ENCODE measurements at regions not wholly inside any gene's neighbourhood (a gene's known extent, or its start where the extent isn't known, plus 50 kb on each side); places are given as distances from the start of the nearest gene placed in this dataset.

DNA sequence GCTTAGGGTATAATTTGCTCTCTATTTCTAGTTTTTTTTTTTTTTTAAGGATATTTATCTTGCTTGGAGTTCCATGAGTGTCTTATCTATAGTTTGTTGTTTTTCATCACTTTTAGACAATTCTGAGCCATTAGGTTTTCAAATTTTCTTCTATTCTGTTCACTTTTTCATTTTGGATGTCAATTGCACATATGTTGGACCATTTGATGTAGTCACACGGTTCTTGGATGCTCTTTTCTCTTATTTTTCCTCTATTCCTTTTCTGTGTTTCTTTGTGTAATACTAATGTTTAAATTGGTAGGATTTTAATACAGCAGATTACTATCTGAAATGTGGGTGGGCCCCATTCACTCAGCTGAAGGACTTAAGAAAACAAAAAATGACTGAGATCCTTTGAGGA, 292.6 kb downstream of the CALCRL start:
- H3K4me3 ChIP-seq (ENCODE audit: low read depth, low read length), result no peak overlapping the region
- DNase-seq (ENCODE audit: low read depth), result no peak

- peak; percentile 12 for DNase-seq (ENCODE audit: low read depth)
- no peak overlapping the region for H3K4me3 ChIP-seq (ENCODE audit: low read depth, low read length)
Observed at GRCh38 chr2:187150670-187151069, 297.4 kb downstream of the CALCRL start.

DNA sequence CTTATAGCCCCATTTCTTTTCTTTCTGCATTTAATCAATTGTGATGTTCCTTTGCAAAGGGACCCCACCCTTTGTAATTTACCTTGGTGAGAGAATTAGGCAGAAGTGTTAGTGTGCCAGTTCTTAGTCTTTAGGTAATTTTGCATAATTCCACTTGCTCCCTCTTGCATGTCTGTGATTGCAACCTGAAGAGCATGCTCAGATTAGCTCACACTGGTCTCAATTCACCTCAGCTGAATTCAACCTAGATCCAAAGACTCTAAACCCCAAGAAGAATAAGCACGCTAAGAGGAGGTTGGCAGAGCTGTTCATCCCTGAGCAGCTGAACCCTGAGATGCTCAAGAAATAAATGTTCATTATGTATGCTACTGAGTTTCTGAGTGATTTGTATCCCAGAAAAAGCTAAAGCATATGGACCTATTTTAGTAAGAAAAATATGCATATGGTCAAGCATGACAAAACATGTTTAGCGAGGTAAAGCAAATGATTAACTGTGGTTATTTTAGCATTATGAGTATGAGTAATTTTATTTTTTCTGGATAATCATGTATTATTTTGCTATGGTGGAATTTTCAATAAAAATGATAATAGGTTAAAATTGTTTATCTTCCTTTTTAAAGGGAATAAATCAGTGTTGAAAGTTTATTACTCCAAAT, 299.2 kb upstream of the ZSWIM2 start:
- no peak overlapping the region for H3K4me3 ChIP-seq (ENCODE audit: low read depth, low read length)
- no peak for DNase-seq (ENCODE audit: low read depth)

DNA sequence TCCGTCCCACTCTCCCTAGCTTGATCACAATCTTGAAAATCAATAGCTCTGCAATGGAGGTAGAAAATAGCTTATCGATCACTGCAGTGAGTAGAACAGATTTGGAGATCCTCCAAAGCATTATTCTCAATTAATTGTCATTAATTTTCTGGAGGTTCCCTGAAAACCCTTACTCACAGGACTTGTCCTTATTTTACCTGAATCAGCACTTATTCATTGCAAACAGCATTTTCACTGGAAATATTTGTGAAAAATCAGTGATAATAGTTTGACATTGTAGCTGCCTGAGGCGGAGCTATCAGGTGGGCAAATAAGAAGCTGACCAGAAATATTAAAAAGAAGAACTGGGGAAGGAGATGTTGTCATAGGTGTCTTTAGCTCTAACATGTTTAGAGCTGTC, 294.6 kb upstream of the ZSWIM2 start:
- no peak overlapping the region for H3K4me3 ChIP-seq (ENCODE audit: low read depth, low read length)
- no peak for DNase-seq (ENCODE audit: low read depth)

GRCh38 chr2:187139469-187139868, 290.5 kb upstream of the ZSWIM2 start:
- H3K4me3 ChIP-seq (ENCODE audit: low read depth, low read length), result no peak overlapping the region
- DNase-seq (ENCODE audit: low read depth), result no peak

GRCh38 chr2:187138265-187138664, 289.3 kb upstream of the ZSWIM2 start:
- DNase-seq (ENCODE audit: low read depth), result peak; percentile 1
- H3K4me3 ChIP-seq (ENCODE audit: low read depth, low read length), result no peak overlapping the region

GRCh38 chr2:187136646-187137045, 287.7 kb upstream of the ZSWIM2 start:
- no peak overlapping the region for H3K4me3 ChIP-seq (ENCODE audit: low read depth, low read length)
- DNase-seq (ENCODE audit: low read depth), result no peak

GRCh38 chr2:187134306-187134705, 285.3 kb upstream of the ZSWIM2 start:
- no peak for DNase-seq (ENCODE audit: low read depth)

DNA sequence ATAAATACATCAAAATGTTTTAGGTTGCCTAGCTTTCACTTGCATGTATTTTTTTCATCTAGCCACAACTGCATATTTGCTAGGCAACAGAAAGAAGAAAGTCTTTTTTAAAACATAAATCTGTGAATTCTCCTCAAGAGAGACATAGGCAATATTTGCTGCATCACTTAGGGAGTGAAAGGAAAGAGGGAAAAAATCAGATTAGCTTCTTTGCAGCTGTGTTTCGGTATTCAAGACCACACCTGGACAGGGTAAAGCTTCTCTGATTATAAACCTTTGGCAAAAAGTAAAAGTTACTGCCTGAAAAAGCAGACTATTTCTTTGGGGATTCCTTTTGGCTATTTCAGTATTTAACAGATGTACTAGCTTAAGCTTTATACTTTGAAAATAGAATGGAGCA, 280.9 kb upstream of the ZSWIM2 start:
- no peak overlapping the region for H3K4me3 ChIP-seq (ENCODE audit: low read depth, low read length)
- DNase-seq (ENCODE audit: low read depth), result no peak

More at GRCh38 chr2:187134306-187134705, 285.3 kb upstream of the ZSWIM2 start:
- H3K4me3 ChIP-seq (ENCODE audit: low read depth, low read length), result no peak overlapping the region

- no peak for DNase-seq (ENCODE audit: low read depth)
- no peak overlapping the region for H3K4me3 ChIP-seq (ENCODE audit: low read depth, low read length)
Observed at GRCh38 chr2:187129306-187129705, 280.3 kb upstream of the ZSWIM2 start.

GRCh38 chr2:187126247-187127005, 277.5 kb upstream of the ZSWIM2 start:
- no peak overlapping the region for H3K4me3 ChIP-seq (ENCODE audit: low read depth, low read length)
- no peak for DNase-seq (ENCODE audit: low read depth)

DNA sequence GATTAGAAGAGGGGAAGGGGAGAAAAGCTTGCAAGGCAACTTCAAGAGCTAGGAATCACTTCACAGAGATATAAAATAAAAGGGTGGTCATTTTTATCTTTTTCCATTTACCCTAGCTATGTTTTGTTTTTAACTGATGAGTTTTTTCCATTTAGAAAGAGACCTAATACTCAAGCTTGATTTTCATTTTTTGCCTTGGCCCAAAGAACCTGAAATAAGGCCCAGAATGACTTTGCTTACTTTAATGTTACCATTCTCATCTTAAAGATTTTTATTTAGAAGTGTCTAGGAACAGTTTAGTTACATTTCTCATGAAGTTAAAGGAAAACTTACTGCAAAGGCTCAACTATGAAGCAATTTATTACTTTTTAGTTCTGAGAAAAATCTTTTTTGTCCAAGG, 276.3 kb upstream of the ZSWIM2 start:
- H3K4me3 ChIP-seq (ENCODE audit: low read depth, low read length), result no peak overlapping the region
- DNase-seq (ENCODE audit: low read depth), result no peak

GRCh38 chr2:187124529-187124928, 275.6 kb upstream of the ZSWIM2 start:
- H3K4me3 ChIP-seq (ENCODE audit: low read depth, low read length), result no peak overlapping the region
- DNase-seq (ENCODE audit: low read depth), result no peak

DNA sequence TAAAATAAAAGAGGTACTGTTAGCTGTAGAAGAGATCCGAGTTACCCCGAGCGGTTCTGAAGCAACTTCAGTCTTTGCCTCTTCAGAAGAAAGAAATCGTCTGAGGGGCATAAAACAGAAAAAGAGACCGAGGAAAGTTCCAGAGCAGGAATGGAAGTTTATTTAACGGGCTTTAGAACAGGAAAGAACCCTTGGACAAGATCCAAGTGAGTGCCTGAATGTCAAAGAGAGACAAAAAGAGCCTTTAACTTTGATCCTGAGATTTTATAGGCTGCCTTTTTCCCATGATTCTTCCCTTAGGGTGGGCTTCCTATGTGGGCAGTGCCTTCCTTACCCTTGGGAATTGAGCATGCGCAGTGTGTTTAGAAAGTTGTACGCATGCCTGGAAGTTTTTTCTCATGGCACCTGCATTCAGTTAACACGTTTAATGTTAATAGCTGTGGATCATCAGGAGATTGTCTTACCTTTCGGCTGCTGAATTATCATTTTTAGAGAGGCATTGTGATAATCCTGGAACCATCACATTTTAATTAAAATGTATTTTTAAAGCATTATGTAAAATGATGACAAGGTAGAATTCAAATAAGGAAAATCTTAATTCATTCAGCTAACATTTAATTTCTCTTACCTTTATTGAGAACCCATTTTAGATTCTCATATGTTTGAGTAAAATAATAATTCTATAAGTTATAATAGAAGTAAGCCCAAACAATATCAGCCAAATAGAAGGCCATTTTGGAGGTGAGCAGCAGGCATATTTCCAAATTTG, 269.5 kb upstream of the ZSWIM2 start:
- H3K4me3 ChIP-seq (ENCODE audit: low read depth, low read length), result no peak overlapping the region
- DNase-seq (ENCODE audit: low read depth), result no peak

GRCh38 chr2:187117483-187117882, 268.5 kb upstream of the ZSWIM2 start:
- no peak for DNase-seq (ENCODE audit: low read depth)
- no peak overlapping the region for H3K4me3 ChIP-seq (ENCODE audit: low read depth, low read length)

- no peak for DNase-seq (ENCODE audit: low read depth)
- no peak overlapping the region for H3K4me3 ChIP-seq (ENCODE audit: low read depth, low read length)
Observed at GRCh38 chr2:187115627-187116026, 266.7 kb upstream of the ZSWIM2 start.

DNA sequence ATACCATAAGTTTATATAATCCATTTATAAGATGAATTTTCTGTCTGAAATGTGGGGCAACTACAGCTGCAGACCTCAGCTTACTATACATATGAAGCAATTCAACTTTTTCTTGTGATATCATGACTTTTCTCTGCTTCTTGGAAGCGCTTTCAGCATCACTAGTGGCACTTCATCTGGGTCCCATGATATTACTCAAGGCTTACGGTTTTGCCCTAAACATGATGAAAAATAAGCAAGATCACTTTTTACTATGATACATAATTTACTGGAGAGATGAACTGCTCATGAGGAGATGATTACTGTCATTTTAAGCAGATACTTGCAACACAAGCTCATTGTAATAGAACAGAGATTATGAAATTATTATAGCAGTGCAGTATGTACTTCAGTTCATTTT, 258.0 kb upstream of the ZSWIM2 start:
- H3K4me3 ChIP-seq (ENCODE audit: low read depth, low read length), result no peak overlapping the region
- no peak for DNase-seq (ENCODE audit: low read depth)

DNA sequence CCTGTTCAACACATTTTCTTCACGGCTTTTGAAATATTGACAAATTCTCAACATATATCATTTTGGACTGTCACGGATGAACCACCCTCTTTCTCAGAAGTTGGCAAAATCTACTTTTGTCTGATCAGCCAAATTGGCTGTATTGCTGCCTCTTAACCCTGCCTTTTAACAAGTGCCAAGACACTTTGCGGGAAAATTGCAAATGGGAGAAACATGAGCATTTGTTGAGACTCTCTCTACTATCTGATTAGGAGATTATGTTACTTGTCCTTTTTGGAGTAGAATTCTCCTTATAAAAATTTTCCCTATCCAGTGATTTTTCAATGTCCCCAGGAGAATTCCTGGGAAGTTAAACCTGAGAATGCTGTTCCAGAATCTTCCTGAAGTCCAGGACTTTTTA, 256.2 kb upstream of the ZSWIM2 start:
- no peak overlapping the region for H3K4me3 ChIP-seq (ENCODE audit: low read depth, low read length)
- DNase-seq (ENCODE audit: low read depth), result no peak

DNA sequence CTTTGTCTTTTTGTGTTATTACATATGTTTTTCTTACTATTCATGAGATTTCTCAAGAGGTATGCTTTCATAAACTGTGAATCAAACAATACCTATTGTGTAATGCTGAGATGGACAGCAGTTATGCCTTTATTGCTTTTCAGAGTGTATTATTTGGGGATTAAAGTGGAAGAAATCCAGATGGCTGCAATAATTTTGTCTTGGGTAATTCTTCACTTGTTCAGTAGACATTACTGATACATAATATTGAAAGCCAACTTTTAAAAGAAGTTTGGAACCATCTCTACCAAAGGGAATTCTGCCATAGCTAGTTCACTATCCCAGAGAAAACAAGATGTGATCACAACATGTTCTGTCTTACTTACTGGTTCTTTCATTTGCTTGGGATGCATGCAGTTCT, 253.4 kb upstream of the ZSWIM2 start:
- no peak overlapping the region for H3K4me3 ChIP-seq (ENCODE audit: low read depth, low read length)
- no peak for DNase-seq (ENCODE audit: low read depth)

DNA sequence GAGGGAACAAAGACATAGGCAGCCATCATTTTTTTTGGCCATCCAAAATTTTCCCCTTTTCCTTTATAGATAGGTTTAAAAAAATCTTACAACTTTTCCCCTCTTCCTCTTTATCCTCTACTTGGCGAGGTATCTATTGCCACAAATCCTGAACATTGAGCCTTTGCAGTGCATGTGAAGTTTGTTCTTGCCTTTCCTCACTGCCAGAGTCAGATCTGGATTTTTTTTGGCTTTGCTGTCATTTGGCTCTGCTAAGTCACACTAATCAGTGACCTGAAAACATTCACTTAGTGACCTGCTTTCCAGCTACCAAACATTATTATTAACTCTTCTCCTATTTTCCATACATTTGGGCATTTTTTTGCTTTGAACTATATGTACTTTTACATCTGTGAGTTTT, 249.2 kb upstream of the ZSWIM2 start:
- H3K4me3 ChIP-seq (ENCODE audit: low read depth, low read length), result no peak overlapping the region
- DNase-seq (ENCODE audit: low read depth), result no peak

Data from skeletal muscle cell (primary cell).